ENCODE measurements at regions not wholly inside any gene's neighbourhood (a gene's known extent, or its start where the extent isn't known, plus 50 kb on each side); places are given as distances from the start of the nearest gene placed in this dataset.
"Not testable (repeated sequence)": the region's sequence is repeated elsewhere in the genome, so short reads cannot be mapped to it uniquely, and the experiment has no call there.

- no peak overlapping the region for H3K4me3 Mint-ChIP-seq
- H3K36me3 Mint-ChIP-seq (ENCODE audit: low read depth), result no peaks in the 10 kb centered on the region
- POLR2A ChIA-PET, result no interaction called here
- H3K4me1 Mint-ChIP-seq (ENCODE audit: low read depth), result no peaks in the 10 kb centered on the region
- CTCF ChIA-PET, result no interaction called here
- DNase-seq (no peak), ATAC-seq (no peak)
- no peak overlapping the region for H3K27ac Mint-ChIP-seq
- H3K27me3 Mint-ChIP-seq (ENCODE audit: low read depth), result no peaks in the 10 kb centered on the region
- H3K9me3 Mint-ChIP-seq (ENCODE audit: insufficient read depth), result peaks cover 8% of the 10 kb centered on the region
These were observed 206.4 kb upstream of the CTNND2 start for GRCh38 chr5:12110629-12111028.

- ATAC-seq (no peak), DNase-seq (no peak)
- Mint-ChIP-seq H3K9me3 (ENCODE audit: insufficient read depth) (peaks cover 8% of the 10 kb centered on the region), H3K27me3 (ENCODE audit: low read depth) (no peaks in the 10 kb centered on the region), H3K27ac (no peak overlapping the region), H3K36me3 (ENCODE audit: low read depth) (no peaks in the 10 kb centered on the region), H3K4me1 (ENCODE audit: low read depth) (no peaks in the 10 kb centered on the region), H3K4me3 (no peak overlapping the region)
- ChIA-PET POLR2A (no interaction called here), CTCF (no interaction called here)
These were observed 204.9 kb upstream of the CTNND2 start for GRCh38 chr5:12109075-12109688.

- ChIA-PET CTCF (no interaction called here), POLR2A (no interaction called here)
- DNase-seq (no peak), ATAC-seq (no peak)
- Mint-ChIP-seq H3K4me1 (ENCODE audit: low read depth) (no peaks in the 10 kb centered on the region), H3K9me3 (ENCODE audit: insufficient read depth) (peaks cover 5% of the 10 kb centered on the region), H3K27ac (no peak overlapping the region), H3K36me3 (ENCODE audit: low read depth) (no peaks in the 10 kb centered on the region), H3K27me3 (ENCODE audit: low read depth) (no peaks in the 10 kb centered on the region), H3K4me3 (no peak overlapping the region)
These were observed 197.9 kb upstream of the CTNND2 start for GRCh38 chr5:12102151-12102550.

GRCh38 chr5:12100542-12100941 is 196.3 kb upstream of the CTNND2 start:
- Mint-ChIP-seq H3K27me3 (ENCODE audit: low read depth) (no peaks in the 10 kb centered on the region), H3K27ac (no peak overlapping the region), H3K4me1 (ENCODE audit: low read depth) (no peaks in the 10 kb centered on the region), H3K36me3 (ENCODE audit: low read depth) (no peaks in the 10 kb centered on the region), H3K4me3 (no peak overlapping the region), H3K9me3 (ENCODE audit: insufficient read depth) (no peaks in the 10 kb centered on the region)
- ChIA-PET CTCF (no interaction called here), POLR2A (no interaction called here)
- no peak for DNase-seq
- ATAC-seq, result no peak

- Mint-ChIP-seq H3K27me3 (ENCODE audit: low read depth) (no peaks in the 10 kb centered on the region), H3K9me3 (ENCODE audit: insufficient read depth) (peaks cover 5% of the 10 kb centered on the region), H3K27ac (no peak overlapping the region), H3K4me1 (ENCODE audit: low read depth) (no peaks in the 10 kb centered on the region), H3K4me3 (no peak overlapping the region), H3K36me3 (ENCODE audit: low read depth) (no peaks in the 10 kb centered on the region)
- DNase-seq (no peak), ATAC-seq (no peak)
- ChIA-PET CTCF (no interaction called here), POLR2A (no interaction called here)
These were observed 195.1 kb upstream of the CTNND2 start for GRCh38 chr5:12099296-12099695.

- H3K4me3 Mint-ChIP-seq, result no peak overlapping the region
- H3K36me3 Mint-ChIP-seq (ENCODE audit: low read depth), result no peaks in the 10 kb centered on the region
- ChIA-PET CTCF (no interaction called here), POLR2A (no interaction called here)
- H3K27me3 Mint-ChIP-seq (ENCODE audit: low read depth), result no peaks in the 10 kb centered on the region
- ATAC-seq (no peak), DNase-seq (no peak)
- H3K27ac Mint-ChIP-seq, result no peak overlapping the region
- peaks cover 10% of the 10 kb centered on the region for H3K9me3 Mint-ChIP-seq (ENCODE audit: insufficient read depth)
- H3K4me1 Mint-ChIP-seq (ENCODE audit: low read depth), result no peaks in the 10 kb centered on the region
These were observed 191.6 kb upstream of the CTNND2 start for GRCh38 chr5:12095808-12096281.

GRCh38 chr5:12093586-12093985 is 189.3 kb upstream of the CTNND2 start:
- ATAC-seq (no peak), DNase-seq (no peak)
- POLR2A ChIA-PET, result no interaction called here
- H3K27ac Mint-ChIP-seq, result no peak overlapping the region
- H3K27me3 Mint-ChIP-seq (ENCODE audit: low read depth), result no peaks in the 10 kb centered on the region
- no peaks in the 10 kb centered on the region for H3K4me1 Mint-ChIP-seq (ENCODE audit: low read depth)
- H3K4me3 Mint-ChIP-seq, result no peak overlapping the region
- CTCF ChIA-PET, result no interaction called here
- no peaks in the 10 kb centered on the region for H3K36me3 Mint-ChIP-seq (ENCODE audit: low read depth)
- H3K9me3 Mint-ChIP-seq (ENCODE audit: insufficient read depth), result peaks cover 10% of the 10 kb centered on the region

- no peaks in the 10 kb centered on the region for H3K27me3 Mint-ChIP-seq (ENCODE audit: low read depth)
- ChIA-PET CTCF (no interaction called here), POLR2A (no interaction called here)
- peaks cover 9% of the 10 kb centered on the region for H3K9me3 Mint-ChIP-seq (ENCODE audit: insufficient read depth)
- DNase-seq (no peak), ATAC-seq (no peak)
- H3K4me1 Mint-ChIP-seq (ENCODE audit: low read depth), result no peaks in the 10 kb centered on the region
- H3K27ac Mint-ChIP-seq, result no peak overlapping the region
- no peaks in the 10 kb centered on the region for H3K36me3 Mint-ChIP-seq (ENCODE audit: low read depth)
- no peak overlapping the region for H3K4me3 Mint-ChIP-seq
These were observed 176.5 kb upstream of the CTNND2 start for GRCh38 chr5:12080761-12081160.

GRCh38 chr5:12078286-12078685 is 174.0 kb upstream of the CTNND2 start:
- ATAC-seq; DNase-seq; POLR2A ChIA-PET; H3K27me3 Mint-ChIP-seq (ENCODE audit: low read depth); H3K27ac Mint-ChIP-seq; CTCF ChIA-PET; H3K36me3 Mint-ChIP-seq (ENCODE audit: low read depth); H3K4me3 Mint-ChIP-seq; H3K4me1 Mint-ChIP-seq (ENCODE audit: low read depth): not testable (repeated sequence)
- peaks cover 12% of the 10 kb centered on the region for H3K9me3 Mint-ChIP-seq (ENCODE audit: insufficient read depth)

GRCh38 chr5:12073426-12073825 is 169.2 kb upstream of the CTNND2 start:
- peaks cover 6% of the 10 kb centered on the region for H3K9me3 Mint-ChIP-seq (ENCODE audit: insufficient read depth)
- CTCF ChIA-PET, result no interaction called here
- DNase-seq, result no peak
- H3K4me1 Mint-ChIP-seq (ENCODE audit: low read depth), result no peaks in the 10 kb centered on the region
- H3K4me3 Mint-ChIP-seq, result no peak overlapping the region
- H3K27ac Mint-ChIP-seq, result no peak overlapping the region
- ATAC-seq, result no peak
- H3K36me3 Mint-ChIP-seq (ENCODE audit: low read depth), result no peaks in the 10 kb centered on the region
- POLR2A ChIA-PET, result no interaction called here
- no peaks in the 10 kb centered on the region for H3K27me3 Mint-ChIP-seq (ENCODE audit: low read depth)

- Mint-ChIP-seq H3K4me3 (no peak overlapping the region), H3K36me3 (ENCODE audit: low read depth) (no peaks in the 10 kb centered on the region), H3K4me1 (ENCODE audit: low read depth) (no peaks in the 10 kb centered on the region), H3K27me3 (ENCODE audit: low read depth) (no peaks in the 10 kb centered on the region), H3K27ac (no peak overlapping the region), H3K9me3 (ENCODE audit: insufficient read depth) (peaks cover 6% of the 10 kb centered on the region)
- no peak for ATAC-seq
- ChIA-PET POLR2A (no interaction called here), CTCF (no interaction called here)
- no peak for DNase-seq
These were observed 168.2 kb upstream of the CTNND2 start for GRCh38 chr5:12072441-12072840.

- ChIA-PET CTCF (no interaction called here), POLR2A (no interaction called here)
- DNase-seq (no peak), ATAC-seq (no peak)
- Mint-ChIP-seq H3K27ac (no peak overlapping the region), H3K36me3 (ENCODE audit: low read depth) (no peaks in the 10 kb centered on the region), H3K27me3 (ENCODE audit: low read depth) (no peaks in the 10 kb centered on the region), H3K4me1 (ENCODE audit: low read depth) (no peaks in the 10 kb centered on the region), H3K4me3 (no peak overlapping the region), H3K9me3 (ENCODE audit: insufficient read depth) (peaks cover 6% of the 10 kb centered on the region)
These were observed 167.2 kb upstream of the CTNND2 start for GRCh38 chr5:12071455-12071854.

- H3K36me3 Mint-ChIP-seq (ENCODE audit: low read depth), result no peaks in the 10 kb centered on the region
- no peak for ATAC-seq
- POLR2A ChIA-PET, result no interaction called here
- no peak overlapping the region for H3K4me3 Mint-ChIP-seq
- H3K27me3 Mint-ChIP-seq (ENCODE audit: low read depth), result no peaks in the 10 kb centered on the region
- H3K9me3 Mint-ChIP-seq (ENCODE audit: insufficient read depth), result no peaks in the 10 kb centered on the region
- H3K27ac Mint-ChIP-seq, result no peak overlapping the region
- DNase-seq, result no peak
- CTCF ChIA-PET, result interaction anchor here (1.2 to 1.9 kb wide), 2 partner anchors 10 to 1035 kb away, joined by 5 to 6 read pairs; no protein-coding TSS in a partner anchor
- H3K4me1 Mint-ChIP-seq (ENCODE audit: low read depth), result no peaks in the 10 kb centered on the region
These were observed 119.5 kb upstream of the CTNND2 start for GRCh38 chr5:12023614-12024241.
